ENCODE measurements at regions not wholly inside any gene's neighbourhood (a gene's known extent, or its start where the extent isn't known, plus 50 kb on each side); places are given as distances from the start of the nearest gene placed in this dataset.
"Not testable (repeated sequence)": the region's sequence is repeated elsewhere in the genome, so short reads cannot be mapped to it uniquely, and the experiment has no call there.

DNA sequence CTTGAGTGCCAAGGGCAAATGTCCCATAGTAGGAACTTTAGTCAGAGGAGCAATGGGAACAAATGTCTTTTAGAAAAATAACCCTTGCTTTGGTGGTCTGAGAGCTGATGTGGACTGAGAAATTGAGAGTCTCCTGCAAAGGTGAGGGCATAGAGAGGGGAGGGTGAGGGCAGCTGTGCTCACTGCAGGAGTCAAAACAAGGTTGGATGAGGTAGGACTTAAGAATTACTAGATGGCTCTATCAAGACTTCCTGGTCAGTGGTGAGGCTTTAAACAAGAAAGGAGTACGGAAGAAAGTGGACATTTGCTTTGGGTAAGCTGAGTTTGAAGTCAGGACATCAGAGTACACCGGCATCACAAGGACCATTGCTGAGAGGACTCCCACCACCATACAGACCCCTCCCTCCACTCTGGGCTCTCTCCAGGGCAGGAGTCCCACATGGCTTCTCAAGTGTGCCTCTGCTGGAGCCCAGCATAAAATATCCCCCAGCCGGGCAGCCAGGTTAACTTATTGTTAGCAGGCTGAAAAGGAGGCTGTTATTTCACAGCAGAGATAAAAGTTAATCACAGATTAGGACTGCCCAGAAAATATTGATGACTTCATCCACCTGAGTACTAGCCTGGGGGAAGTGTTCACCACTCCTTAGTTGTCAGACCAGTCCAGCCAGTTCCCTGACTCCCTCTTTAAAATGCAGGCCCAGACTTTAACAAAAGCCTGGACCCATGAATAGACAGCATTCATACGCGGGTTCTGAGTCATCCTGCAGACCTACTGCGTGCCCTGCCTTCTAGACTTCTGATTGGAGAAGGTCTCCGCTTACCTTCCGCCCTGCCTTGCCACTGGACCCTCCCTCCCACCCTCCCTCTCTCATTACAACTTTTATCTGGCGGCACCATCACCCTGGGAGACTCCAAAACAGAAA lies 167.2 kb downstream of the BCL2L11 start:
- not testable (repeated sequence) for DNase-seq (ENCODE audit: low spot score)

DNA sequence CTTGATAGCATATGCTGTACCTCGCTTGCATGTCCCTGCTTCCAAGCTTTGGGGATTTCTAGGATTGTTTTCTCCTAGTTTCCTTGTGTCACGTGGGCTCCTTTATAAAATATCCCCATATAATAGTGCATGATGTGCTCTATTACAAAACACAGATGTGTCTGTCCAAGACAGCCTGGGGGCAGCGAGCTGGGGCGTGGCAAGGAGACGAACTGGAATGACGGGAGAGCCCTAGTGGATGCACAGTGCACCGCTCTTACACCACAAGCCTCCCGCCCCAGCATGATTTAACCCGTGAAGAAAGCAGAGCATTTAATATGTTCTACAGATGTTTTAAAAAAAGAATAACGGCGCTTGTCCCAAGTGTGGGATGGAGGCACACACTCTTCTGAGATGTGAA lies 169.7 kb downstream of the BCL2L11 start:
- DNase-seq (ENCODE audit: low spot score), result not testable (repeated sequence)

DNA sequence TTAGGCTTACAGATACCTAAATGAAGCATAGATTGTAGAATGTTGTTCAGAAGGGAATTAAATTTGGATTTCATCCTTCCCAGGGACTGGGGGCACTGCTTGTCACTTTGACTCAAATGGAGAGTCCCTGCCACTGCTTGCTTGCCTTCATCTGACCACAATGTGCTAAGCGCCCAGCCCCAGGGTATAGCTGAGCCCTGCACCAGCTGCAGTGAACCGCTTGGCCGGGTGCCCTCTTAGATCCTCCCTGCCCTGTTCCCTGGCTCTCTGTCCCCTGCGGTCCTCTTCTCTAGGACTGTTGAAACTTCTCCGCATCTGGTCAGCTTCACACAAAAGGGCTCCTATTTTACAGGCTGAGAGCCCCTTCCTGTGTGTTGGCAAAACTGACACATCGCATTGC lies 170.9 kb downstream of the BCL2L11 start:
- DNase-seq (ENCODE audit: low spot score), result not testable (repeated sequence)

DNA sequence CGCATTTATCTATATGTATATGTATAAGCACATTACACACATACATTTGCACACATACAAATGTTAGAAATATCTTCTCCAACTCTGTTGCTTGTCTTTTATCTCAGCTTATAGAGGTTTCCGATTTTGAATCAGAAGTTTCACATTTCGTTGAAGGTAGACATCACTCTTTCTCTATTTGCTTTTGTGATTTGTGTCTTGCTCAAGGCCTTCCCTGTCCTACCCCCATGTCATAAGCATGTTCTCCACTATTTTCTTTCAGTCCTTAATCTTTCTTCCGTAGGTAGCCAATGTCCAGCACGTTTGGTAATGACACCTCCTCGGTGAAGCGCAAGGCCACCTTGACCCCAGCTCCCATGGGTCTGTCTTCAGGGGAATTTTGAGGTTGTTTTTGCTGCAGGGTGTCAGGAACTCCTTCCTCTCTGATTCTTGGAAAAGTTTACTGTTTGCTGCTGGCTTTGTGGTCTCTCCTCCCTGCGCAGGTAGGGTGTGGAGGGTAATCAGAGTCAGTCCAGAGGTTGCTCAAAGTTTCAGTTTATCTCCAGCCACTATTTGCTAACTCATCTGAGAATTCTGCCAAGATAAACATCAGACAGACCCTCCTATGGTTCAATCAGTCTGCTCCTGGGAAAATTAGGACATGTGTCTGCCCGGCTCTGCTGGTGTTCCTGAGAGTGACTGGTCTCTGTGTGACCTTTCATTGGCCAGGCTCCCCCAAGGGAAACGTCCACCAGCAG lies 171.7 kb downstream of the BCL2L11 start:
- not testable (repeated sequence) for DNase-seq (ENCODE audit: low spot score)

DNA sequence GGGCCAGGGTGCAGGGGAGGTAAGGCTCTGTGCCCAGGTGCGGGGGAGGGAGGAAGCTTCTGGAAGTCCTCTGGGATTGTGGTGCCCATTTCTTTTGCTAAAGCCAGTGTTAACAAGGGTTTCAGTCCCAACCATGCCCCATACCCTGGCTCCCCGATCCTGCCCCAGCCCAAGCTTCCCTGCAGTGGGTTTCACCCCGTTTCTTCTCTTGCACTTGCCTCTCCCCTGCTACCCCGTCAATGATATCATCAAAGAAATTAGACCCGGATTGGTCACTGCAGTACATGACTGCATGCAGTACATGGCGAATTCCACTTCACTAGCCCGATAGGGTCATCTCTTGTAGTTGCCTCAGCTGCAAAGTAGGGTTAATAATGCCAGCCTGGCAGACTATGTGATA lies 174.0 kb downstream of the BCL2L11 start:
- not testable (repeated sequence) for DNase-seq (ENCODE audit: low spot score)

DNA sequence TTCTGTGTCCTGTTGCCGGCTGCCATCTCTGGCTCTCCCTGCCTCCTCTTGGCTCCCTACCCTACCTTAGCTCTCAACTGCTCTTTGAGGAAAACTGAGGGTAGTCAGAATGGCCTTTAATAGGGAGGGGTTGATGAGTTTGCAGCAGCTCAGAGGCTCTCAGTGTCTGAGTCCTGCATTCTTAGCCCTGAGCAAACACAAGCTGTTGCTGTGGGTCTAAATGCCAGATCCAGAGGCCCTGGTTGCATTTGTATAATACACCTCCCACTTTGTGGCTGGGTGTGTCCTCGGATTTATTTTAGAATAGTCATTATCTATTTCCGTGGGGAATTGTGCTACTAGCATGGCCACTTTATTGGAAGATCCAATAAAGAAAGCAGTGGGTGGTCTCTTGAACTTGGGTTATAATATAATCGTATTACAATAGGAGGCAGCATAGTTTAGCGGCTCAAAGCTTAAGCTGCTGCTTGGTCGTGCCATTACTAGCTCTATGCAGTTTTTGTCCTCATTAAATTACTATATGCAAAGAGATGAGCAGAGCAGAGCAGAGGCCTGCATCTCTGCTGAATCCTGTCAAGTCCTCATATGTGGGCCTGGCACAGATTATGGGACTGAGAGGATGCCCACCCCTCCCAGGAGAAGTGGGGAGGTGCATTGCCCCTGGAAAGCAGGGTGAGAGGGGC lies 175.5 kb downstream of the BCL2L11 start:
- DNase-seq (ENCODE audit: low spot score), result not testable (repeated sequence)

DNA sequence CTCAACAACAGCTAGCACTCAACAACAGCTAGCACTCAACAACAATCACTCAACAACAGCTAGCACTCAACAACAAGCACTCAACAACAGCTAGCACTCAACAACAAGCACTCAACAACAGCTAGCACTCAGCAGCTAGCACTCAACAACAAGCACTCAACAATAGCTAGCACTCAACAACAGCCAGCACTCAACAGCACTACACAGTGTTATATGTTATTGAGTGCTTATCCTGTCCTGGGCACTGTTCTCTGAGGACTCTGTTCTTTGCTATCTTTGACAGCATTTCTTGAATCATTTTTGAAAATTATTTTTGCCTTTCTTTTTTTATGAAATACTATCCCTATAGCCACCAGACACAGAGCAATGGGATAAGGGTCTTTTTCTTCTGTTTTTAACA lies 176.4 kb downstream of the BCL2L11 start:
- DNase-seq (ENCODE audit: low spot score), result not testable (repeated sequence)

DNA sequence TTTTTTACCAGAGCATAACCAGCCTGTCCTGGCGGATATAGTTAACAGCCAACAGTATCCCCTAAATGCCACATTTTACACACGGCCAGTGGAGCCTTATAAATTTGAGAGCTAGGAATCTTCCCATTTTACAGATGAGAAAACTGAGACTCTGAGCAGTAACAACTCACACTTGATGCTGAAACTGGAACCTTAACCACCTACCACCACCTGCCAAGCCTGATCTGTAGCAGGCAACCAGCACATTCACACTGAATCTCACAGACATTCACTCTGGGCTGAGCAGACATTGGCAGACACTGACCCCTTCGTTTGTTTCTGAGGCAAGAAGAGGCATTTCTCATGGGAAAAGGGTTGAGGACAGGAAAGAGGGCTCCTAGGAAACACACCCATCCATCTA lies 178.2 kb downstream of the BCL2L11 start:
- not testable (repeated sequence) for DNase-seq (ENCODE audit: low spot score)

DNA sequence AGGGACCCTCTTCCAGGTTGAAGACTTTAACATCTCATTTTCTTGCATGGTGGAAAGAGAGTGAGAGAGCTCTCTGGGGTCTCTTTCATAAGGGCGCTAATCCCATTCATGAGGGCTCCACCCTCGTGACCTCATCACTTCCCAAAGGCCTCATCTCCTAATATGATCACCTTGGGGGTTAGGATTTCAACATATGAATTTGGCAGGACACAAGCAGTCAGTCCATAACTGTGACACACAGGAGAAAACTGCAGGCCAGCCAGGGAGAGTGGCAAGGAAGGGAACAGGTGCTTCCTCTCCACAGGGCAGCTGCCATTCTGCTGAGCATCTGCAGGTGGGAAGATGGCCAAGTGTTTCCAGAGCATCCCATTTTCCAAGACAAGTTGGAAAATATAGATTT lies 178.9 kb downstream of the BCL2L11 start:
- DNase-seq (ENCODE audit: low spot score), result not testable (repeated sequence)

DNA sequence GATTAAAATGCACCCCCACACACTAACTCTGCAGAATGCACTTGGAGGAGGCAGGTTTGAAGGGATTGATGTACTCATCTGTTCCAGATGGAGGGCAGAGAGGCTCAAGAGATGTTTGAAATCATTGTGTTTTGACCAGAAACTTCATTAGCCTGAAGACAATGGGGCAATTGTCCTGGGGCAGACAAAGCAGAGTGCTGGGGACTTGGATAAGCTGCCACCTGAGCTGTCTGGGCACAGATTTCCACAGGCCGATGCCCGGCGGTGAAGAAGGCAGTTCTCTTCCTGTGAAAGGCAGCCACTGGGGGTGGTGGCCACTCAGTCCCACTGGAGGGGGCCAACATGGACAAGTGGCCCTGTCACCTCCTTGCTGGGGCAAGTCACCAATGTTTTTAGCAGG lies 181.0 kb downstream of the BCL2L11 start:
- not testable (repeated sequence) for DNase-seq (ENCODE audit: low spot score)

DNA sequence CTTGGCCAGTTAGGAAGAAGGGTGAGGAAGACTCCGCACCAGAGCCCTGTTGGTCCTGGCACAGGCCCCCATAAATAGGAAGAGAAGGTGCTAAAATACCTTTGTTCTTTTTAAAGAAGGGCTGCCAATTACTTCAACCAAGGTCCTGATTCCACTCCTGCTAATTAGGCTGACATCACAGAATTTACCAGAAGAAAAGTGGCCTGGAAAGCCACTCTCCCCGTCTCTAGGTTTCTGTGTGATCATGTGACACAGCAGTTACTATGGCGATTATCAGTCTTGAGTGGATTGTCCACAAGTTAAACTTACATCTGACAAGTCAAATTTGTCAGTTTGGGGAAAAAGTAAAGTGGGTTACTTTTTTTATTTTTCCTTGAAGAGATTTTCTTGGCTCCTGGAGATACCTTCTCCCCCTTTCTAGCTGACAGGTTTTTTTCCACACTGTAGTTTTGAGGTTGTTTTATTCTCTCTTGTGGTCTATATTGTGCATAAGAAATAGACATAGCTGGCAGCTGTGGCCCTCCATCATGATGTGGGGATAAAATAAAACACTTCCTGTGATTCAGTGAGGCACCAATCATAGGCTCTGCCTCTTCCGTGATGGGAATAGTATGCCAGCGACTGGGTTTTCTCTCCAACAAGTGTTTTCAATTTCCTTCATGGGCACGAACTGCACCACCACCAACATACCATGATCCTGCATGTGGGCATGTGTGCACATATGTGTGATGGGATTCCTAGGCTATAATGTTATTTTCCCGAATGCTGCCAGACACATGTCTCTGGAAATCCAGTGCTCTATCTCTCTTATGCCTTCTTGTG lies 181.9 kb downstream of the BCL2L11 start:
- not testable (repeated sequence) for DNase-seq (ENCODE audit: low spot score)

DNA sequence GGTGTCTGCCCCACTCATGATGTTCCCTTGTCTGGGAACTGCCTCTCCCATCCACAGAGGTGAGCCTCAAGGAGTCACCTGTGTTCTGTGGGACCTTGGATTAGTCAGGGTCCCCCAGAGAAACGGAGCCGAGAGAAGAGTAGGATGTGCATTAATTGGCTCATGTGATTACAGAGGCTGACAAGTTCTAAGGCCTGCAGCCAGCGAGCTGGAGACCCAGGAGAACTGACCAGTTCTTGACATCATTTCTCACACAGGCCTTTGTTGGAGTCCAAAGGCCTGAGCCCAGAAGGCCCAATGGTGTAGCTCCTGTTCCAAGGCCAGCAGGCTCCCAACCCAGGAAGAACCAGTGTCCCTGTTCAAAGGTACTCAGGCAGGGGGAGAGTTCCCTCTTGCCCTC lies 186.6 kb downstream of the BCL2L11 start:
- not testable (repeated sequence) for DNase-seq (ENCODE audit: low spot score)

DNA sequence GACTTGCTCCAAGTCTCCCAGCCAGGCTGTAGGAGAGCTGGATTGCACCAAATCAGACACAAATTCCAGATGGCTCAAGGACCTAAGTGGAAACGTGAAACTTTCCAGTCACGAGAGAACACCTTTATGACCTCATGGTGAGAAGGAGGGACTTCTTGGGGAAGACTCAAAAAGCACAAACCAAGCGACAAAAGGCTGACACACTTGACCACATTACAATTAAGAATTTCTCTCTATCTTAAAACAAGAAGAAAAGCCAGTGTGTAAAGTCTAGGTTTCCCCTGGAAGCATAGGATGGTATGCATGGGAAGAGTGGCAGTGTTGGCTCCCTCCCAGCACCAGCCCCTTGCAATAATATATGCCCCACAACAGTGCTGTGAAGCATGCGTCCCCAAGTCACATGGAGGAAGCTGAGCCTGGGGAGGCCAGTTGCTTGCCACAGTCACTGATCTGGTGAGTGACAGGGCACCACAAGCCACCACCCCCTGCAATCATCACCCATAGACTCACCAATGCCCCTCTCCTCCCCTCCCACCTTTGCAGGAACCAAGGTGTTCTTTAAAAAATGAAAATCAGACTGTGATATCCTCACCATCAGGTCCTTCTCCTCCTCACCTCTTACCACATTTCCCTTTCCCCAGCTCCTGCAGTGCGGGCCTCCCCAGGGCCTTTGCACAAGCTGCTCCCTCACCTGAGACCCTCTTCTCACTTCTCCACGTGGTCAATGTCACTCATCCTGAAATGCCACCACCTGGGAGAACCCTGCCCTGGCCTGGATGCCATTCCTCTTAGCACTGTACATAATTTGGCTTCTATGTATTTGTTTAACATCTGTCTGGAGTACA lies 188.7 kb downstream of the BCL2L11 start:
- not testable (repeated sequence) for DNase-seq (ENCODE audit: low spot score)

DNA sequence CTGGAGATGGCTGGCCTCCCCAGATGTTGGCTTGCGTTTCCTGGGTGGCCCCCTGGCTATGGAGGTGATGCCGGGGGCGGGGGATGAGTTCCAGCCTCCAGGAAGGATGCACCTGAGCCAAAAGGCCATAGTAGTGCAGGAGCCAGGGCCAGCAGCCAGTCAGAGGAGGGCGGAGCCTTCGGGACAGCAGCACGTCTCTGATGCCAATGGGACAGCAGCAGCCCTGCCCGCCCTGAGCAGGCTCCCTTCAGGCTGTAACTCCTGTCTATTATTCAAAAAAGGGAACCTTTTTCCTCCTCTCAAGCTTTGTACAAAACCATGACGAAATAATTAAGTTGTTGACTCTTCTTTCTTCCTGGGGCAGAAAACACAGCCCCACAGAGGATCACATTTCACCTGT lies 189.7 kb downstream of the BCL2L11 start:
- DNase-seq (ENCODE audit: low spot score), result not testable (repeated sequence)

DNA sequence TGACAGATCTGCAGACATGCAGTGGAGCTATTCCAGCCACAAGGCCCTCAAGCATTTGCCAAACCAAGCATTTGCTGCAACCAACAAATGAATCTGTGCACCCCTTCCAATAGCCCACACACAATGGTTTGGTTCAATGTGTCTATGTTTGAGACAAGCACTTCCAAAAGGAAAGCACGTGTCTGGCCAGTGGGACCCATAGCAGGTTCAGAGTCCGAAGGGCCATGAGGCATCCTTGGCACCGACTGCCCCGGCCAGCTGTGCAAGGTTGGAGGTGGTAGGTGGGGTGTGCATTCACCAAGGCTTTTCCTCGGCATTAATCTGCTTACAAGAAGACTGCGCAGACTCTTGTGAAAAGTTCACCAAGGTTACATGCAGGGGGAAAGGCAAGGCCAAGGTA lies 190.9 kb downstream of the BCL2L11 start:
- not testable (repeated sequence) for DNase-seq (ENCODE audit: low spot score)

DNA sequence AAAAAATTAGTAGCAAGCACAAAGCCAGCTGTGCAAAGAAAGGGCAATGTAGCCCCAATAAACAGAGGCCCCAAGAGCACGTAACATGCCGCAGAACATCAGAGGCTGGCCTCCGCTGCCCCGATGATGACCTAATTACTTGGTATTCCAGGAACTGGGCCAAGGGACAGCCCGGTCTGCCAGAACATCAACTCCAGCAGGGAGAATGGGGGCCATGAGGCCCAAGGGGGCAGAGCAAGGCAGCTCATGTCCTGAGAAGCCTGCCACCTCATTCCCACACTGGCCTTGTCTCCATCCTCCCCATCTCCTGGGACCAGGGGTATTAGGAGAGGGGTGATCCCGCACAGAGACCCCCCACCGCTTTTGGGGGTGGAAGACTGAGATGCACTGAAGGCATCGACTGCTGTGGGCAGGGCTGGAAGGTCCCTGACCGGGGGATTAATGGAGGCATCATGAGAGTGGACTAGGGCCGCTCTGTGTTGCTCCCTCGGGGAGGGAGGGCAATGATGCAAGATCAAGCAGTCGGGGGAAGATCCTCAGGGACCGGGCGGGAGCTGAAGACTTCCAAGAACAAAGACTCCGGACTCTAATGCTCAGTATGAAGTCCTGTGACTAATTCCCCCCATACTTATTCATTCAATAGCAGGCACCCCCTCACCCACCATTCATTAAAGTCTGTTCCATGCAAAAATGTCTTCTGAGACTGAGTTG lies 192.3 kb downstream of the BCL2L11 start:
- DNase-seq (ENCODE audit: low spot score), result not testable (repeated sequence)

DNA sequence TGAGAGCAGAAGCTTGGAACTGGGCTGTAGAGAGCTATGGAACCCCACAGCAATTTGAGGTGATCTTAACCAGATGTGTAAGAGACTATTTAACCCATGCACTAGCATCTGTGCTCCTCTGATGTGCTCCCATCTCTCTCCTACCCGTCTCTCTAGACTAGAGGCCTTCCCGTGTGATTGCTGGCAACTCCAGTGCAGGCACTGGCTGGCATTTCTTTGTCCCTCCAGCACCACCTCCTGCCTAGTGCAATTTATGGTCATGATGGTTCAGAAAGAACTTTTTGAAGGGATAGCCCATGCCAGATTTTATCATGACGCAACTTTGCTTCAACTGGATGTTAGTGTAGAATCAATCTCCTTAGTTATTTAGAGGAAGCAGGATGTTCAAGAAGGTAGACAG lies 193.0 kb downstream of the BCL2L11 start:
- not testable (repeated sequence) for DNase-seq (ENCODE audit: low spot score)

DNA sequence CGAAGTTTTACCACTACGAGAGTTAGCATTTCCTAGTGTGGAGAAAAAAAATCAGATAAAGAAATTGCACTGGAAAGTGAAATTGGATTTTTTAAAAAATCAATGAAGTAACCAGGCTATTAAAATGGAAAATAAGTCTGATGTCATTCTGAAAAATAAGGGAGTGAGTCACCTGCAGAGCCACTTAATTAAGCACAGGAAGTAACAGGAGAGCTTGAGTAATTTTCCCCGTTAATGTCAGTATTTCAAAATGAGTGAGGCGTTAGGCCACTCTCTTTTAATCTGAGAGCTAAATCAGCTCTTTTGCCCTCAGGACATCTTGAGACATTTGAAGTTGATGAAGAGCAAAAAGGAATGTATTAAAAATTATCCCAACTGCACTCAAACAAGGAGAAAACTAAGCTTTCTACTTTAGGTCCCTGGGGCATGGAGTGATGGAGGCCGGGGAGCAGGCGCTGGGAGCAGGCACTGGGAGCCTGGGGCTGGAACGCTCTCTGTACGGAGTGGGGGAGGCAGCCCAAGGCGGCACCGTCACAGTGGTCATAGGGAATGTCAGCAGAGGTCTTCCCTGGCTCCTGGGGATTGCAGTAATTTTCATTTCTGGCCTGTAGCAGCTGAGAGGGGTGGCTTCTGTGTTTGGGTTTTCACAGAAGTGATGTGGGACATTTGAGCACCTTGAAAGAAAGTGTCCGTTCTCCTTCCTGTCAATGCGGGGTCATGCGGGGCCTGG lies 194.6 kb downstream of the BCL2L11 start:
- DNase-seq (ENCODE audit: low spot score), result not testable (repeated sequence)

Data from SK-N-DZ (cell line).